GM12878 (cell line): ENCODE measurements at regions not wholly inside any gene's neighbourhood (a gene's known extent, or its start where the extent isn't known, plus 50 kb on each side); places are given as distances from the start of the nearest gene placed in this dataset.

Experiments
- ATAC-seq: fragments of 200-7000 bp; cut with Tn5 transposase; 3 replicates; pipeline ENCODE4 v1.9.1; 2020; ENCODE audit warnings: mild to moderate bottlenecking, moderate library complexity
- BruUV-seq: library from RNA; stranded (reverse); fragments of 400-500 nt; replicated peaks from 2 replicates; lab custom pipeline; 2021; lab: Mats Ljungman, UMichigan
- CTCF ChIA-PET: fragments of 300-600 bp; sonication (Branson Sonifier 250); formaldehyde crosslinking; extraction: SDS; loops from one replicate; lab custom pipeline; 2021; ENCODE audit warnings: inconsistent platforms; lab: Yijun Ruan, JAX
- POLR2A ChIA-PET: fragments of 350-600 bp; formaldehyde crosslinking; extraction: SDS; loops from one replicate; lab custom pipeline; 2021; ENCODE audit warnings: inconsistent platforms; lab: Charles Lee
- RAD21 ChIA-PET: fragments of 300-600 bp; sonication (Branson Sonifier 250); formaldehyde crosslinking; loops from one replicate; lab custom pipeline; 2023; ENCODE audit warnings: antibody characterized with exemption; ENCODE audit not compliant: unreplicated experiment; lab: Charles Lee
- SMC1A ChIA-PET: fragments of 300-600 bp; sonication (Branson Sonifier 250); formaldehyde crosslinking; loops from one replicate; lab custom pipeline; 2023; ENCODE audit not compliant: unreplicated experiment, uncharacterized antibody; lab: Charles Lee
- DNase-seq: peaks from one replicate; pipeline ENCODE4 v3.0.0-alpha.2; 2011; ENCODE audit warnings: low read depth, low spot score
- FAIRE-seq: peaks from 3 replicates; lab custom pipeline; 2011; peaks lifted over from hg19 to GRCh38; lab: Jason Lieb, UNC
- H2AFZ ChIP-seq: 2 replicates; pipeline ENCODE4 v1.6.0; 2011; ENCODE audit warnings: low read depth, low read length, control low read depth; ENCODE audit not compliant: control insufficient read depth
- H3K27ac ChIP-seq: 2 replicates; pipeline ENCODE4 v1.5.1; 2011; ENCODE audit warnings: control low read depth; ENCODE audit not compliant: control insufficient read depth, insufficient read depth
- H3K27me3 ChIP-seq, 2 experiments: replicated peaks in 1 of 2; 2 replicates each; pipeline versions ENCODE4 v1.6.0 to v1.6.1; 2011; ENCODE audit warnings: low read length in 1 of 2; ENCODE audit not compliant: control insufficient read depth in 2 of 2, insufficient read depth in 2 of 2
- H3K36me3 ChIP-seq, 2 experiments: 2 replicates each; pipeline ENCODE4 v1.5.1; 2011; ENCODE audit warnings: low read length in 1 of 2; ENCODE audit not compliant: control insufficient read depth in 2 of 2, insufficient read depth in 2 of 2
- H3K4me1 ChIP-seq: 2 replicates; pipeline ENCODE4 v1.6.1; 2011; ENCODE audit warnings: mild to moderate bottlenecking, low read length, moderate library complexity, mixed read lengths; ENCODE audit not compliant: control insufficient read depth, insufficient read depth
- H3K4me2 ChIP-seq: 2 replicates; pipeline ENCODE4 v1.6.0; 2011; ENCODE audit warnings: control low read depth; ENCODE audit not compliant: control insufficient read depth, insufficient read depth
- H3K4me3 ChIP-seq: fragments of 200-600 bp; sonication (generic); 2 replicates; pipeline ENCODE4 v1.5.1; 2016
- H3K79me2 ChIP-seq: 2 replicates; pipeline ENCODE4 v1.6.0; 2011; ENCODE audit warnings: low read length; ENCODE audit not compliant: control insufficient read depth, insufficient read depth
- H3K9ac ChIP-seq: 2 replicates; pipeline ENCODE4 v1.8.0; 2011; ENCODE audit warnings: low read length, control low read depth, mixed read lengths; ENCODE audit not compliant: control insufficient read depth, insufficient read depth
- H3K9me3 ChIP-seq: replicated peaks from 3 replicates; pipeline ENCODE4 v1.5.1; 2011; ENCODE audit warnings: mild to moderate bottlenecking, low read length; ENCODE audit not compliant: control insufficient read depth, insufficient read depth
- H4K20me1 ChIP-seq: 2 replicates; pipeline ENCODE4 v1.6.0; 2011; ENCODE audit not compliant: control insufficient read depth, insufficient read depth
- ASH2L ChIP-seq: fragments of 300-600, 200-600 bp; sonication (generic); IDR thresholded peaks from 2 replicates; pipeline ENCODE4 v1.6.1; 2017; ENCODE audit warnings: low read depth, mild to moderate bottlenecking, borderline replicate concordance
- BHLHE40 ChIP-seq, 2 experiments: fragments of 450-650 bp in 1 of 2; IDR thresholded peaks; 2 replicates each; pipeline ENCODE4 v1.6.1; 2011 to 2017; ENCODE audit warnings: low read depth in 2 of 2, borderline replicate concordance in 1 of 2, improper control_type of control experiment in 1 of 2, low read length in 1 of 2, mild to moderate bottlenecking in 1 of 2
- CHD2 ChIP-seq: IDR thresholded peaks from 2 replicates; pipeline ENCODE4 v1.6.1; 2011; ENCODE audit warnings: low read depth, low read length, improper control_type of control experiment, borderline replicate concordance
- HCFC1 ChIP-seq: fragments of 150-350 bp; IDR thresholded peaks from 2 replicates; pipeline ENCODE4 v1.6.1; 2014; ENCODE audit warnings: low read length
- HDAC2 ChIP-seq: fragments of 200-600 bp; sonication (generic); IDR thresholded peaks from 2 replicates; pipeline ENCODE4 v1.6.1; 2017
- HDAC6 ChIP-seq: fragments of 200-600 bp; sonication (generic); IDR thresholded peaks from one replicate; pipeline ENCODE4 v1.8.0; 2017; ENCODE audit warnings: antibody characterized with exemption; ENCODE audit not compliant: unreplicated experiment
- HSF1 ChIP-seq: fragments of 150-350 bp; IDR thresholded peaks from 2 replicates; pipeline ENCODE4 v1.6.1; 2014; ENCODE audit warnings: mild to moderate bottlenecking, low read depth, low read length
- MLLT1 ChIP-seq: fragments of 450-650 bp; IDR thresholded peaks from 2 replicates; pipeline ENCODE4 v1.6.1; 2016; ENCODE audit warnings: mild to moderate bottlenecking
- POLR2A ChIP-seq: IDR thresholded peaks from 2 replicates; pipeline ENCODE4 v1.6.1; 2011; ENCODE audit warnings: low read depth, mild to moderate bottlenecking, low read length
- PRDM15 ChIP-seq: fragments of 450-650 bp; formaldehyde crosslinking; IDR thresholded peaks from 2 replicates; pipeline ENCODE4 v1.4.0; 2020; ENCODE audit warnings: mild to moderate bottlenecking, moderate library complexity
- SREBF1 ChIP-seq: IDR thresholded peaks from 2 replicates; pipeline ENCODE4 v1.6.1; 2012; ENCODE audit warnings: mild to moderate bottlenecking, low read length
- SRF ChIP-seq, 2 experiments: IDR thresholded peaks; 2 replicates each; pipeline ENCODE4 v1.6.1; 2011; ENCODE audit warnings: low read depth in 2 of 2, low read length in 2 of 2, mild to moderate bottlenecking in 1 of 2, moderate library complexity in 1 of 2
- TAF1 ChIP-seq: IDR thresholded peaks from 2 replicates; pipeline ENCODE4 v1.6.1; 2011; ENCODE audit warnings: mild to moderate bottlenecking, low read depth, low read length, borderline replicate concordance
- ZSCAN29 ChIP-seq: fragments of 450-650 bp; IDR thresholded peaks from 2 replicates; pipeline ENCODE4 v1.6.1; 2017; ENCODE audit warnings: mild to moderate bottlenecking, moderate library complexity
- WGBS: methylation state at CpG from one replicate; pipeline ENCODE4 v1.1.6; 2016; ENCODE audit warnings: low lambda C conversion rate; ENCODE audit not compliant: insufficient replicate concordance, insufficient coverage; ENCODE audit errors: missing lambda C conversion rate; 5-methylcytosine and 5-hydroxymethylcytosine counted together
- in situ Hi-C: fragments of 300-500 bp; cut with MboI; formaldehyde crosslinking; loops from 9 replicates; pipeline ENCODE4 v1.14.3; 2018; ENCODE audit warnings: mixed read lengths
- intact Hi-C: fragments of 100-400 bp; cut with micrococcal nuclease; formaldehyde crosslinking; loops from one replicate; pipeline ENCODE4 v1.14.2; 2022; ENCODE audit not compliant: unreplicated experiment

- no peaks in the 10 kb centered on the region; a peak in 1 of 4 replicates for H3K27me3 ChIP-seq
- no peaks in the 10 kb centered on the region for H3K36me3 ChIP-seq
- in situ Hi-C loops (no loop called here), intact Hi-C loops (no loop called here)
- no peak for FAIRE-seq
- no peak for ATAC-seq
- H3K4me1 ChIP-seq = no peaks in the 10 kb centered on the region
- BruUV-seq = no TSS peak
- 40% methylated on average over 6 of the region's 6 CpGs for WGBS
- ChIA-PET RAD21 (no interaction called here), SMC1A (no interaction called here), CTCF (no interaction called here), POLR2A (no interaction called here)
- H3K4me2 ChIP-seq = no peak overlapping the region
- H3K4me3 ChIP-seq = no peak overlapping the region
- no peak for DNase-seq
- H3K9me3 ChIP-seq = no peaks in the 10 kb centered on the region
- no peak overlapping the region for H3K27ac ChIP-seq
- no peak overlapping the region for H2AFZ ChIP-seq
- no peak for TF ChIP-seq POLR2A
- no peak for TF ChIP-seq HDAC2
- TF ChIP-seq HCFC1 = no peak
- TF ChIP-seq SREBF1 = no peak
- no peaks in the 10 kb centered on the region for H4K20me1 ChIP-seq
- no peaks in the 10 kb centered on the region for H3K79me2 ChIP-seq
- no peak overlapping the region for H3K9ac ChIP-seq
These were observed 217.3 kb upstream of the ATP5MC3 start for GRCh38 chr2:175398848-175399247.

- no TSS peak for BruUV-seq
- ChIA-PET CTCF (no interaction called here), RAD21 (no interaction called here), POLR2A (no interaction called here), SMC1A (no interaction called here)
- FAIRE-seq = no peak
- Histone ChIP-seq H3K27ac (no peak overlapping the region), H3K4me2 (no peak overlapping the region), H3K36me3 (no peaks in the 10 kb centered on the region), H3K27me3 (no peaks in the 10 kb centered on the region; a peak in 1 of 4 replicates), H3K9ac (no peak overlapping the region), H2AFZ (no peak overlapping the region), H3K79me2 (no peaks in the 10 kb centered on the region), H4K20me1 (no peaks in the 10 kb centered on the region), H3K4me1 (no peaks in the 10 kb centered on the region), H3K4me3 (no peak overlapping the region), H3K9me3 (no peaks in the 10 kb centered on the region)
- intact Hi-C loops = no loop called here
- no peak for DNase-seq
- in situ Hi-C loops = no loop called here
- ATAC-seq = no peak
- TF ChIP-seq HDAC6 (no peak), CHD2 (no peak), PRDM15 (CRISPR knock-in tag) (no peak), SRF (IDR thresholded peaks at IDR 0.05; ENCODE audit: low read depth in 2 of 2, low read length in 2 of 2) (no peak), ZSCAN29 (no peak), MLLT1 (no peak), HSF1 (no peak), BHLHE40 (IDR thresholded peaks at IDR 0.05; ENCODE audit: borderline replicate concordance in 1 of 2, low read depth in 2 of 2, low read length in 1 of 2) (no peak), POLR2A (no peak), ASH2L (no peak), TAF1 (no peak)
These were observed 215.2 kb upstream of the ATP5MC3 start for GRCh38 chr2:175396696-175397095.
